ENCODE measurements at regions not wholly inside any gene's neighbourhood (a gene's known extent, or its start where the extent isn't known, plus 50 kb on each side); places are given as distances from the start of the nearest gene placed in this dataset.

DNA sequence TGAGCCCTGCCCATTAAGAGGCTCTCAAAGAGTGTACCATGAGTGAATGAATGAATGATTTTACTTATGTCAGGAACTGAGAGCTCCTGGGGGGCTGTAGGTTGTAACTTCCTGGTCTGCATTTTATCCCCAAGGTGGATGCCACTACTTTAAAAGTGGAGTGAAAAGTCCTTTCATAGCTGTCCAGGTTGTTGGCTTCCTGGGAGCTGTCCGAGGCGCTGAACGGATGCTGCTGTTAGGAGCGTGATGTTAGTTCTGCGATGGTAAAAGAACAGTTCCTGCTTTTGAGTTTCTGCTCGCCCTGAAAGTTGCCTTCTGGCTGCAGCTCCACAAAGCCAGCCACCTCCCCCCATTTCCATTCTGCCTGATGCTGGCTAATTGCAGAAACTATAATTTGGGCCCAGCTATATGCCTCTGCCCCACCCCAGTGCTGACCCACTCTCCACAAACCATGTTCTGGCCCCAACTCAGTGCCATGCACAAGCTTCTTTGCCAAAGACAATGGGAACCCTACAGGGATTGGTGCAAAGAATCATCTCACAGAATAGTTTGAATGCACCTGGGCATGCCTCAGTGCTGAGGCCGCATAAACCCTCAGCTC lies 330.9 kb upstream of the CDH4 start:
- TF ChIP-seq, protein P1, sequence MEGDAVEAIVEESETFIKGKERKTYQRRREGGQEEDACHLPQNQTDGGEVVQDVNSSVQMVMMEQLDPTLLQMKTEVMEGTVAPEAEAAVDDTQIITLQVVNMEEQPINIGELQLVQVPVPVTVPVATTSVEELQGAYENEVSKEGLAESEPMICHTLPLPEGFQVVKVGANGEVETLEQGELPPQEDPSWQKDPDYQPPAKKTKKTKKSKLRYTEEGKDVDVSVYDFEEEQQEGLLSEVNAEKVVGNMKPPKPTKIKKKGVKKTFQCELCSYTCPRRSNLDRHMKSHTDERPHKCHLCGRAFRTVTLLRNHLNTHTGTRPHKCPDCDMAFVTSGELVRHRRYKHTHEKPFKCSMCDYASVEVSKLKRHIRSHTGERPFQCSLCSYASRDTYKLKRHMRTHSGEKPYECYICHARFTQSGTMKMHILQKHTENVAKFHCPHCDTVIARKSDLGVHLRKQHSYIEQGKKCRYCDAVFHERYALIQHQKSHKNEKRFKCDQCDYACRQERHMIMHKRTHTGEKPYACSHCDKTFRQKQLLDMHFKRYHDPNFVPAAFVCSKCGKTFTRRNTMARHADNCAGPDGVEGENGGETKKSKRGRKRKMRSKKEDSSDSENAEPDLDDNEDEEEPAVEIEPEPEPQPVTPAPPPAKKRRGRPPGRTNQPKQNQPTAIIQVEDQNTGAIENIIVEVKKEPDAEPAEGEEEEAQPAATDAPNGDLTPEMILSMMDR (IDR thresholded peaks at IDR 0.05; ENCODE audit: insufficient read depth, low read depth, low read length): no peak
- no peak for TF ChIP-seq EZH2 (IDR thresholded peaks at IDR 0.05; ENCODE audit: insufficient read depth, low read length)

All from astrocyte (in vitro differentiated cells and primary cell).